ENCODE measurements at regions not wholly inside any gene's neighbourhood (a gene's known extent, or its start where the extent isn't known, plus 50 kb on each side); places are given as distances from the start of the nearest gene placed in this dataset.

- peaks cover 4% of the 10 kb centered on the region for H3K36me3 Mint-ChIP-seq (ENCODE audit: low read depth)
- Histone ChIP-seq H3K27me3 (ENCODE audit: control insufficient read depth in 1 of 2, insufficient read depth in 2 of 2, low read length in 2 of 2) (no peaks in the 10 kb centered on the region), H3K4me3 (ENCODE audit: low read length) (no peak overlapping the region), H3K27ac (ENCODE audit: low read depth in 1 of 2, low read length in 2 of 2) (no peak overlapping the region), H3K9me3 (ENCODE audit: control insufficient read depth in 1 of 2, insufficient read depth in 1 of 2, low read length in 2 of 2) (no peaks in the 10 kb centered on the region), H3K36me3 (ENCODE audit: insufficient read depth, low read length) (no peaks in the 10 kb centered on the region), H3K4me1 (ENCODE audit: insufficient read depth, low read length) (peaks cover 68% of the 10 kb centered on the region)
- no peaks in the 10 kb centered on the region for H3K9me3 Mint-ChIP-seq
- POLR2A ChIA-PET, result interaction anchor here (0.6 to 7.9 kb wide), 6 partner anchors 10 to 509 kb away, joined by 3 to 113 read pairs (median 12); partner anchors contain the start of genes CCND2 and PARP11
- peak overlapping the region; percentile 95 for H3K27ac Mint-ChIP-seq
- TF ChIP-seq CTCF (IDR thresholded peaks at IDR 0.05), result peak; percentile 51
- H3K27me3 Mint-ChIP-seq, result no peaks in the 10 kb centered on the region
- CTCF ChIA-PET, result interaction anchor here (0.6 to 3.3 kb wide), 18 partner anchors 8 to 258 kb away, joined by 3 to 42 read pairs (median 4); partner anchors contain the start of gene CCND2
- ATAC-seq (ENCODE audit: poor library complexity) (peak; percentile 60), DNase-seq (peak in 6 of 14 experiments; percentile 12 to 72 (median 52))
- intact Hi-C loops (cut with DNase I, micrococcal nuclease), result loop anchor here (1.0 to 10.0 kb wide), 5 partner anchors 37 to 259 kb away; no protein-coding TSS in a partner anchor
- H3K4me1 Mint-ChIP-seq (ENCODE audit: low read depth), result peaks cover 49% of the 10 kb centered on the region
- peak overlapping the region; percentile 67 for H3K4me3 Mint-ChIP-seq
These were observed 129.7 kb upstream of the CCND2 start for GRCh38 chr12:4143896-4144295.

DNA sequence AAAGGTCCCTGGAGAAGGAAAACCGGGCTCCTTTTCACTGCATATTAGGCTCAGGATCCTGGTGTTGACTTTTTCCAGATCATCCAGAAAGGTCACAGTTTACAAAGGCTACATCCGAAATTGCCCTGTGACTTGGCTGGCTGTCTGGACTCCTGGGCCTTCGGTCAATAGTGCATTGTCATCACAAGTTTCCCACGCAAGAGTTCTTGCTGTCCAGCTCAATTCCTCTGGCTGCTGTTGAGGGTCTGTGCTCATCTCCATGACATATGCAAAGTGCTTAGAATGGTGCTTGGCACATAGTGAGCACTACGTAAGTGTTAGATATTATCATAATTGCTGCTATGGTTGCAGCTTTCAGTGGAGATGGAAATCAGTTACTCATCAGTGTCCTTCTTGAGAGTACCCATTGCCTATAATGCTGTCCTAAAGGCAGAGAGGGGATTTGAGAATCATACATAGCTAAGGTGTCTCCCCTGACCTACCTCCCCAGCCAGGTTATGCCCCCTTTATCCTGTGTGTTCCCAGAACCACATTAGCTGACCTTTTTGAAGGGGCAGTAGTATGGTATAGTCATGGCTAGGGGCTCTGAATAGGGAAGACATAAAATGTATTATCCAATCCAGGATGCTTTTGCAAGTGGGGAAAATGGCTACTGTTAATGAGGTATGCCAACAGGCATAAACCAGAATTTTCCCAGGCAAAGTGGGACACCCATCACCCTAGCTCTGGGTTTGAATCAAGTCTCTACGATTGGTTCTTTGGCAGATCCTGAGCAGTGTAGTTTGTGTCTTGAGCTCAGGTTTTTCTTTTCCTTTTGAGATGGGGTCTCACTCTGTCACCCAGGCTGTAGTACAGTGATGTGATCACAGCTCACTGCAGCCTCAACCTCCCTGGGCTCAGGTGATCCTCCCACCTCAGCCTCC, 132.0 kb upstream of the CCND2 start:
- POLR2A ChIA-PET, result interaction anchor here (1.0 to 7.9 kb wide), 10 partner anchors 12 to 268 kb away, joined by 3 to 113 read pairs (median 6); partner anchors contain the start of genes CCND2 and PARP11
- no peak for TF ChIP-seq CTCF (IDR thresholded peaks at IDR 0.05)
- no peaks in the 10 kb centered on the region for H3K9me3 ChIP-seq (ENCODE audit: control insufficient read depth in 1 of 2, insufficient read depth in 1 of 2, low read length in 2 of 2)
- peaks cover 4% of the 10 kb centered on the region for H3K36me3 Mint-ChIP-seq (ENCODE audit: low read depth)
- intact Hi-C loops (cut with DNase I, micrococcal nuclease), result loop anchor here (5.0 to 10.0 kb wide), 3 partner anchors 34 to 257 kb away; no protein-coding TSS in a partner anchor
- ATAC-seq (ENCODE audit: poor library complexity) (no peak), DNase-seq (no peak)
- no peaks in the 10 kb centered on the region for H3K9me3 Mint-ChIP-seq
- H3K27ac ChIP-seq (ENCODE audit: low read depth in 1 of 2, low read length in 2 of 2), result peak overlapping the region in 1 of 2 donors; percentile 47
- CTCF ChIA-PET, result interaction anchor here (1.1 to 3.3 kb wide), 2 partner anchors 34 to 135 kb away, joined by 4 to 42 read pairs; no protein-coding TSS in a partner anchor
- H3K36me3 ChIP-seq (ENCODE audit: insufficient read depth, low read length), result no peaks in the 10 kb centered on the region
- H3K4me3 ChIP-seq (ENCODE audit: low read length), result no peak overlapping the region
- peak overlapping the region; percentile 98 for H3K4me3 Mint-ChIP-seq
- H3K4me1 Mint-ChIP-seq (ENCODE audit: low read depth), result peaks cover 53% of the 10 kb centered on the region
- H3K27me3 Mint-ChIP-seq, result no peaks in the 10 kb centered on the region
- peaks cover 56% of the 10 kb centered on the region for H3K4me1 ChIP-seq (ENCODE audit: insufficient read depth, low read length)
- peak overlapping the region; percentile 95 for H3K27ac Mint-ChIP-seq
- H3K27me3 ChIP-seq (ENCODE audit: control insufficient read depth in 1 of 2, insufficient read depth in 2 of 2, low read length in 2 of 2), result no peaks in the 10 kb centered on the region

DNA sequence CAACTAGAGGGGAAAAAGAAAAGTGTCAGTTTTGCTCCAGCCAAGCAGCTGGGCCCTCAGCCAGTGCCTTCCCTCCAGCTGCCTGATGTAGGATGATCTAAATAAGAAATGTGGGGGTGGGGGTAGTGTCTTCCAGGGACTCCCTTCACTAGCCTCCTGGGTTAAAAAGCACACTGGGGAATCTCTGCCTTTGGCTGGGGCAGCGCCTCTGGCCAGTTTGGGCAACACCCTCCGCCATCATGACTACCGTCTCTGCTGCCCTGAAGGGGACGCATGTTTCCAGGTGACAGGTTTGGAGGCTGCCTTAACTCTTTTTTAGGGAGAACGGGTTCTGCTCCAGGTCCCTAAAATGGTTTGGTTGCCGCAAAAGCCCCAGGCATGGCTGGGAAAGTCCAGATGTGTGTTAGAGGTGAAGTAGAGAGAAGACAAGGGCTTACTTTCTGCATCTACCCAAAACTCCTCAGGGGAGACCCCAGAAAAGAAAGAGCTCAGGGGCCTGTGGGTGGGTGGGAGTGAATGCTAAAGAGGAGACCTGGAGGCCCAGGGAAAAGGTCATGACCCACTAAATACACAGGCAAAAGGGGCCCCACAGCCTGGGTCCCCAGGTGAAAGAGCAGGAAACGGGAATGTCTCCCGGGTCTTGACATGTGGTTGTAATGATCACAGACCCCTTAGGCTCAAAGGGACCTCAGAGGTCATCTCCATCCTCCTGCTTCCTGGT, 132.8 kb upstream of the CCND2 start:
- Mint-ChIP-seq H3K27ac (no peak overlapping the region), H3K27me3 (no peaks in the 10 kb centered on the region), H3K9me3 (no peaks in the 10 kb centered on the region), H3K4me1 (ENCODE audit: low read depth) (peaks cover 55% of the 10 kb centered on the region), H3K36me3 (ENCODE audit: low read depth) (peaks cover 4% of the 10 kb centered on the region), H3K4me3 (no peak overlapping the region)
- CTCF ChIA-PET, result interaction anchor here (1.1 to 1.3 kb wide), 2 partner anchors 33 to 255 kb away, joined by 3 to 4 read pairs; no protein-coding TSS in a partner anchor
- DNase-seq (no peak), ATAC-seq (ENCODE audit: poor library complexity) (no peak)
- POLR2A ChIA-PET, result interaction anchor here (1.8 to 7.9 kb wide), 4 partner anchors 13 to 132 kb away, joined by 4 to 113 read pairs (median 13); partner anchors contain the start of gene CCND2
- intact Hi-C loops (cut with DNase I, micrococcal nuclease), result loop anchor here (5.0 to 10.0 kb wide), 3 partner anchors 33 to 256 kb away; no protein-coding TSS in a partner anchor
- TF ChIP-seq CTCF (IDR thresholded peaks at IDR 0.05), result no peak
- H3K9me3 ChIP-seq (ENCODE audit: control insufficient read depth in 1 of 2, insufficient read depth in 1 of 2, low read length in 2 of 2), result no peaks in the 10 kb centered on the region
- H3K4me3 ChIP-seq (ENCODE audit: low read length), result no peak overlapping the region
- no peaks in the 10 kb centered on the region for H3K27me3 ChIP-seq (ENCODE audit: control insufficient read depth in 1 of 2, insufficient read depth in 2 of 2, low read length in 2 of 2)
- no peak overlapping the region for H3K27ac ChIP-seq (ENCODE audit: low read depth in 1 of 2, low read length in 2 of 2)
- peaks cover 56% of the 10 kb centered on the region for H3K4me1 ChIP-seq (ENCODE audit: insufficient read depth, low read length)
- H3K36me3 ChIP-seq (ENCODE audit: insufficient read depth, low read length), result no peaks in the 10 kb centered on the region
